CD4-positive, alpha-beta T cell (primary cell): ENCODE measurements at regions not wholly inside any gene's neighbourhood (a gene's known extent, or its start where the extent isn't known, plus 50 kb on each side); places are given as distances from the start of the nearest gene placed in this dataset.

ENCODE experiments used
- ATAC-seq: fragments of 200-7000 bp; cut with Tn5 transposase; one replicate; pipeline ENCODE4 v1.10.0; 2022; ENCODE audit warnings: mild to moderate bottlenecking; ENCODE audit not compliant: poor library complexity
- CTCF ChIA-PET: fragments of 350-600 bp; sonication (Branson Sonifier 250); formaldehyde crosslinking; loops from one replicate; lab custom pipeline; 2021; ENCODE audit warnings: antibody characterized with exemption, inconsistent platforms; lab: Charles Lee
- POLR2A ChIA-PET: fragments of 350-600 bp; sonication (Branson Sonifier 250); formaldehyde crosslinking; loops from one replicate; lab custom pipeline; 2021; ENCODE audit warnings: antibody characterized with exemption, inconsistent platforms; lab: Charles Lee
- DNase-seq, 14 experiments: peaks; one replicate each; pipeline ENCODE4 v3.0.0-alpha.2; 2013 to 2020; ENCODE audit warnings: mixed read lengths in 2 of 14
- H3K27ac ChIP-seq, 2 donors: one replicate each; pipeline versions ENCODE4 v1.5.1 to v1.7.0; 2013; ENCODE audit warnings: low read length in 2 of 2, low read depth in 1 of 2, mild to moderate bottlenecking in 1 of 2
- H3K27me3 ChIP-seq, 2 experiments: 1 replicate in 1 of 2; 2 replicates in 1 of 2; pipeline versions ENCODE4 v1.6.1 to v1.7.0; 2013; ENCODE audit warnings: low read length in 2 of 2, control low read depth in 1 of 2, mild to moderate bottlenecking in 1 of 2, moderate library complexity in 1 of 2; ENCODE audit not compliant: insufficient read depth in 2 of 2, control insufficient read depth in 1 of 2
- H3K36me3 ChIP-seq: one replicate; pipeline ENCODE4 v1.6.1; 2013; ENCODE audit warnings: low read length, control low read depth; ENCODE audit not compliant: insufficient read depth
- H3K4me1 ChIP-seq: one replicate; pipeline ENCODE4 v1.6.1; 2013; ENCODE audit warnings: low read length, control low read depth; ENCODE audit not compliant: insufficient read depth
- H3K4me3 ChIP-seq: one replicate; pipeline ENCODE4 v1.5.1; 2013; ENCODE audit warnings: mild to moderate bottlenecking, low read length, moderate library complexity
- H3K9me3 ChIP-seq, 2 experiments: 1 replicate in 1 of 2; 2 replicates in 1 of 2; pipeline versions ENCODE4 v1.6.1 to v1.7.0; 2013; ENCODE audit warnings: low read length in 2 of 2, mild to moderate bottlenecking in 2 of 2, control low read depth in 1 of 2, moderate library complexity in 1 of 2; ENCODE audit not compliant: control insufficient read depth in 1 of 2, insufficient read depth in 1 of 2
- H3K27ac Mint-ChIP-seq: one replicate; pipeline ENCODE4 v1.8.0; 2020; ENCODE audit warnings: mixed read lengths
- H3K27me3 Mint-ChIP-seq: one replicate; pipeline ENCODE4 v1.8.0; 2021; ENCODE audit warnings: mixed read lengths
- H3K36me3 Mint-ChIP-seq: one replicate; pipeline ENCODE4 v1.8.0; 2021; ENCODE audit warnings: low read depth, mixed read lengths
- H3K4me1 Mint-ChIP-seq: one replicate; pipeline ENCODE4 v1.8.0; 2021; ENCODE audit warnings: low read depth, mixed read lengths
- H3K4me3 Mint-ChIP-seq: one replicate; pipeline ENCODE4 v1.8.0; 2020; ENCODE audit warnings: mild to moderate bottlenecking, mixed read lengths
- H3K9me3 Mint-ChIP-seq: one replicate; pipeline ENCODE4 v1.8.0; 2020; ENCODE audit warnings: mixed read lengths
- CTCF ChIP-seq: fragments of 200-600 bp; IDR thresholded peaks from one replicate; pipeline ENCODE4 v1.8.0; 2022; ENCODE audit warnings: antibody characterized with exemption, mild to moderate bottlenecking
- intact Hi-C, 2 experiments: fragments of 100-400 bp; cut with DNase I in 1 of 2; cut with micrococcal nuclease in 1 of 2; formaldehyde crosslinking; loops; one replicate each; pipeline versions ENCODE4 v1.15.1 to v1.9.0; 2023 to 2025; cut with DNase I, micrococcal nuclease

DNA sequence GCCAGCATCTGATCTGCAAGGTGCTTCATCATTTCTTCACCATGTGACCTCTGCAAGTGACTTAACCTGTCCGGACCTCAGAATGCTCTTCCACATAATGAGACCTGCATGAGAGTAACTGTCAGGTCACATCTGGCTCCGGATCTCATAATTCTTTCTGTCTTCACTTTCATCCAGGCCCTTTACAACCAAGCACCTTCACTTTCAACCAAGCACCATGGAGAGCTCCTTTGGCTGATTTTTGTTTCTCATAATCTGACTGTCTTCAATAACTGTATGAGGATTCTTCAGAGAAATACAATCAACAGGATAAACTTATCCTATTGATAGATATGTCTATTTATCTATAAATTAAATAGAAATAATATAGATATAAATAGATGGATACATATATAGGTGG is 148.1 kb downstream of the VCX3A start:
- intact Hi-C loops, result no loop called here
- no peaks in the 10 kb centered on the region for H3K9me3 ChIP-seq
- H3K36me3 ChIP-seq, result no peaks in the 10 kb centered on the region
- ChIA-PET POLR2A (no interaction called here), CTCF (no interaction called here)
- no peaks in the 10 kb centered on the region for H3K27me3 ChIP-seq
- Mint-ChIP-seq H3K4me1 (no peaks in the 10 kb centered on the region), H3K27ac (no peak overlapping the region), H3K27me3 (no peaks in the 10 kb centered on the region), H3K4me3 (no peak overlapping the region), H3K36me3 (no peaks in the 10 kb centered on the region), H3K9me3 (peaks cover 3% of the 10 kb centered on the region)
- no peaks in the 10 kb centered on the region for H3K4me1 ChIP-seq
- no peak for TF ChIP-seq CTCF
- DNase-seq (no peak), ATAC-seq (no peak)
- no peak overlapping the region for H3K4me3 ChIP-seq
- H3K27ac ChIP-seq, result no peak overlapping the region

DNA sequence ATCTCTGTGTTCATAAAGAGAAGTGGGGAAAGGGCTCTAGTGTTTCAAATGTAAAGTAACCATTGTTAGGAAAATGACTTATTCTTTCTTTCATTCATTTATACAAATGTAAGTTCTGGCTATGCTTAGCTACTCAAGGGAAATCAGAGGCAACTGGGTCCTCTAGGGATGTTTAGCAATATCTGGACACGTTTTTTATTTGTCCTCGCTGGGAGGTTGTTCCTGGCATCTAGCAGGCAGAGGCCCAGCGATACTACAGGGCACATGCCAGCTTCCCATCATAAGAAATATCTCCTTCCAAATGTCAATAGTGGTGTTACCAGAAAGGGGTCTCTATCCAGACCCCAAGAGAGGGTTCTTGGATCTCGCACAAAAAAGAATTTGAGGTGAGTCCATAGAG is 150.0 kb downstream of the VCX3A start:
- no peaks in the 10 kb centered on the region for H3K36me3 Mint-ChIP-seq
- no peak overlapping the region for H3K4me3 Mint-ChIP-seq
- TF ChIP-seq CTCF, result no peak
- no peaks in the 10 kb centered on the region for H3K36me3 ChIP-seq
- intact Hi-C loops, result no loop called here
- no peaks in the 10 kb centered on the region for H3K27me3 Mint-ChIP-seq
- no peak overlapping the region for H3K4me3 ChIP-seq
- no peaks in the 10 kb centered on the region for H3K27me3 ChIP-seq
- no peaks in the 10 kb centered on the region for H3K4me1 ChIP-seq
- no peaks in the 10 kb centered on the region for H3K4me1 Mint-ChIP-seq
- H3K27ac ChIP-seq, result no peak overlapping the region
- H3K27ac Mint-ChIP-seq, result no peak overlapping the region
- no peaks in the 10 kb centered on the region for H3K9me3 ChIP-seq
- POLR2A ChIA-PET, result no interaction called here
- CTCF ChIA-PET, result no interaction called here
- DNase-seq (no peak), ATAC-seq (no peak)
- peaks cover 3% of the 10 kb centered on the region for H3K9me3 Mint-ChIP-seq

DNA sequence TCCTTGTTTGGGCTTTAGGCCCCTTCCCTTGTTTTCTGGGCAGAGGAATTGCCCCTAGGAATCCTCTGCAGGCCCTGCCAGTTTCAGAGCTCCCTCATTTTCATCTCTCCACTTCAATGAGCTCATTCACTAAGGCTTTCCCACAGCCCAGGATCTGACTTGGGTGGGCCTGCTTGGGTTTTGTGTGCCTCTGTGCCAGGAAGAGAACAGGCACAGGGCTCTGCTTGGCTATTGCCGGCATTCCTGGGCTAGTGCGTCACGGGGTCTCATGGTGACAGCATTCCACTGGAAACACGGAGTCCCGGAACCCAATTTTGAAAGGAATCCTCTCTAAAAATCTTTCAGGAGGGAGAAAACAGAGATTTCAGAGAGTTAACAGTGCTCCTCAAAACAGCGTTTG is 150.5 kb downstream of the VCX3A start:
- TF ChIP-seq CTCF, result no peak
- Histone ChIP-seq H3K4me3 (no peak overlapping the region), H3K27me3 (no peaks in the 10 kb centered on the region), H3K9me3 (no peaks in the 10 kb centered on the region), H3K36me3 (no peaks in the 10 kb centered on the region), H3K27ac (no peak overlapping the region), H3K4me1 (no peaks in the 10 kb centered on the region)
- H3K27ac Mint-ChIP-seq, result no peak overlapping the region
- no peak for DNase-seq
- intact Hi-C loops, result no loop called here
- H3K9me3 Mint-ChIP-seq, result peaks cover 3% of the 10 kb centered on the region
- H3K27me3 Mint-ChIP-seq, result no peaks in the 10 kb centered on the region
- H3K36me3 Mint-ChIP-seq, result no peaks in the 10 kb centered on the region
- H3K4me3 Mint-ChIP-seq, result no peak overlapping the region
- no peaks in the 10 kb centered on the region for H3K4me1 Mint-ChIP-seq
- ATAC-seq, result no peak
- CTCF ChIA-PET, result no interaction called here
- POLR2A ChIA-PET, result no interaction called here
